ENCODE measurements at regions not wholly inside any gene's neighbourhood (a gene's known extent, or its start where the extent isn't known, plus 50 kb on each side); places are given as distances from the start of the nearest gene placed in this dataset.

GRCh38 chrX:137362583-137362982, 203.3 kb upstream of the ZIC3 start:
- TF ChIP-seq POLR2AphosphoS5 (IDR thresholded peaks at IDR 0.05; ENCODE audit: borderline replicate concordance, low read depth, low read length) (no peak), EZH2 (IDR thresholded peaks at IDR 0.05) (no peak)

Measured in SK-N-MC (cell line).